GM18909 (cell line): ENCODE measurements at regions not wholly inside any gene's neighbourhood (a gene's known extent, or its start where the extent isn't known, plus 50 kb on each side); places are given as distances from the start of the nearest gene placed in this dataset.

ENCODE experiments used
- ATAC-seq: cut with Tn5 transposase; IDR thresholded peaks from one replicate; pipeline ENCODE4 v1.9.1; 2021; ENCODE audit warnings: mild to moderate bottlenecking; ENCODE audit not compliant: unreplicated experiment, poor library complexity

GRCh38 chr4:59823311-59823710, 1376.8 kb upstream of the ADGRL3 start:
- no peak for ATAC-seq

- ATAC-seq = no peak
These were observed 1375.0 kb upstream of the ADGRL3 start for GRCh38 chr4:59825104-59825503.

GRCh38 chr4:59831746-59832145, 1368.4 kb upstream of the ADGRL3 start:
- ATAC-seq = no peak

GRCh38 chr4:59834943-59835342, 1365.2 kb upstream of the ADGRL3 start:
- no peak for ATAC-seq

GRCh38 chr4:59837751-59838150, 1362.4 kb upstream of the ADGRL3 start:
- ATAC-seq = no peak

GRCh38 chr4:59838236-59838635, 1361.9 kb upstream of the ADGRL3 start:
- ATAC-seq = no peak

- ATAC-seq = no peak
These were observed 1358.4 kb upstream of the ADGRL3 start for GRCh38 chr4:59841698-59842097.

- no peak for ATAC-seq
These were observed 1351.7 kb upstream of the ADGRL3 start for GRCh38 chr4:59848457-59848856.

GRCh38 chr4:59855630-59856352, 1344.3 kb upstream of the ADGRL3 start:
- no peak for ATAC-seq

GRCh38 chr4:59869056-59869455, 1331.1 kb upstream of the ADGRL3 start:
- no peak for ATAC-seq

GRCh38 chr4:59869559-59869958, 1330.6 kb upstream of the ADGRL3 start:
- ATAC-seq = no peak

GRCh38 chr4:59881632-59882031, 1318.5 kb upstream of the ADGRL3 start:
- no peak for ATAC-seq

- no peak for ATAC-seq
These were observed 1295.8 kb upstream of the ADGRL3 start for GRCh38 chr4:59904331-59904730.

GRCh38 chr4:59920416-59920815, 1279.7 kb upstream of the ADGRL3 start:
- no peak for ATAC-seq

- ATAC-seq = no peak
These were observed 1274.8 kb upstream of the ADGRL3 start for GRCh38 chr4:59925290-59925689.

GRCh38 chr4:59936566-59936965, 1263.6 kb upstream of the ADGRL3 start:
- ATAC-seq = no peak

GRCh38 chr4:59938166-59938565, 1262.0 kb upstream of the ADGRL3 start:
- no peak for ATAC-seq

GRCh38 chr4:59945277-59945676, 1254.8 kb upstream of the ADGRL3 start:
- no peak for ATAC-seq

- ATAC-seq = no peak
These were observed 1254.4 kb upstream of the ADGRL3 start for GRCh38 chr4:59945716-59946115.

GRCh38 chr4:59956366-59956765, 1243.8 kb upstream of the ADGRL3 start:
- ATAC-seq = no peak

GRCh38 chr4:59960143-59960542, 1240.0 kb upstream of the ADGRL3 start:
- no peak for ATAC-seq

GRCh38 chr4:59966758-59967157, 1233.4 kb upstream of the ADGRL3 start:
- ATAC-seq = no peak

GRCh38 chr4:59968796-59969195, 1231.3 kb upstream of the ADGRL3 start:
- no peak for ATAC-seq
